Liver (tissue), 8 donors: ENCODE measurements at regions not wholly inside any gene's neighbourhood (a gene's known extent, or its start where the extent isn't known, plus 50 kb on each side); places are given as distances from the start of the nearest gene placed in this dataset.

ENCODE experiments used
- DNase-seq: peaks from one replicate; pipeline ENCODE4 v3.0.0-alpha.2; 2017; ENCODE audit warnings: low spot score
- H3K27ac ChIP-seq, 2 donors: one replicate each; pipeline ENCODE4 v1.7.0; 2013; ENCODE audit warnings: inconsistent platforms in 2 of 2, low read length in 2 of 2, control low read depth in 1 of 2, low read depth in 1 of 2, mild to moderate bottlenecking in 1 of 2
- H3K27me3 ChIP-seq, 4 donors: one replicate each; pipeline versions ENCODE4 v1.6.1 to v1.7.0; 2013; ENCODE audit warnings: low read length in 3 of 4, inconsistent platforms in 1 of 4, mild to moderate bottlenecking in 1 of 4, moderate library complexity in 1 of 4; ENCODE audit not compliant: control insufficient read depth in 4 of 4, insufficient read depth in 4 of 4
- H3K36me3 ChIP-seq, 4 donors: one replicate each; pipeline versions ENCODE4 v1.6.1 to v1.7.0; 2013; ENCODE audit warnings: low read length in 3 of 4, mild to moderate bottlenecking in 3 of 4, low read depth in 1 of 4, moderate library complexity in 1 of 4; ENCODE audit not compliant: control insufficient read depth in 4 of 4, insufficient read depth in 3 of 4
- H3K4me1 ChIP-seq, 4 donors: one replicate each; pipeline versions ENCODE4 v1.6.1 to v1.7.0; 2013; ENCODE audit warnings: low read length in 3 of 4, mild to moderate bottlenecking in 3 of 4, moderate library complexity in 1 of 4; ENCODE audit not compliant: control insufficient read depth in 4 of 4, insufficient read depth in 4 of 4
- H3K4me3 ChIP-seq, 3 donors: one replicate each; pipeline versions ENCODE4 v1.6.1 to v1.7.0; 2013; ENCODE audit warnings: low read length in 3 of 3, control low read depth in 1 of 3, low read depth in 1 of 3, mild to moderate bottlenecking in 1 of 3
- H3K9ac ChIP-seq, 2 donors: one replicate each; pipeline ENCODE4 v1.7.0; 2013; ENCODE audit warnings: low read length in 2 of 2, mild to moderate bottlenecking in 2 of 2, moderate library complexity in 2 of 2, control low read depth in 1 of 2, low read depth in 1 of 2
- H3K9me3 ChIP-seq, 4 donors: one replicate each; pipeline versions ENCODE4 v1.6.1 to v1.7.0; 2013; ENCODE audit warnings: low read length in 3 of 4; ENCODE audit not compliant: control insufficient read depth in 4 of 4
- FOXA1 ChIP-seq: IDR thresholded peaks from 2 replicates; pipeline ENCODE4 v1.6.1; 2016; ENCODE audit warnings: antibody characterized with exemption
- FOXA2 ChIP-seq: IDR thresholded peaks from 2 replicates; pipeline ENCODE4 v1.6.1; 2016; ENCODE audit warnings: antibody characterized with exemption
- GABPA ChIP-seq, 2 donors: IDR thresholded peaks in 1 of 2; conservative IDR thresholded peaks in 1 of 2; 2 replicates each; pipeline ENCODE4 v1.6.1; 2016; ENCODE audit warnings: antibody characterized with exemption in 2 of 2, mild to moderate bottlenecking in 1 of 2, moderate library complexity in 1 of 2
- HNF4A ChIP-seq, 2 donors: conservative IDR thresholded peaks; 2 replicates each; pipeline ENCODE4 v1.6.1; 2016; ENCODE audit warnings: antibody characterized with exemption in 2 of 2, mild to moderate bottlenecking in 2 of 2
- HNF4G ChIP-seq: IDR thresholded peaks from 2 replicates; pipeline ENCODE4 v1.6.1; 2016; ENCODE audit warnings: antibody characterized with exemption
- JUND ChIP-seq, 2 donors: IDR thresholded peaks; 2 replicates each; pipeline ENCODE4 v1.6.1; 2016; ENCODE audit warnings: antibody characterized with exemption in 2 of 2
- NR2F2 ChIP-seq: IDR thresholded peaks from 2 replicates; pipeline ENCODE4 v1.6.1; 2016; ENCODE audit warnings: antibody characterized with exemption
- RAD21 ChIP-seq, 2 donors: IDR thresholded peaks; 2 replicates each; pipeline ENCODE4 v1.6.1; 2016; ENCODE audit warnings: antibody characterized with exemption in 2 of 2, mild to moderate bottlenecking in 2 of 2
- SP1 ChIP-seq: IDR thresholded peaks from 2 replicates; pipeline ENCODE4 v1.6.1; 2018; ENCODE audit warnings: antibody characterized with exemption, mild to moderate bottlenecking
- TAF1 ChIP-seq: conservative IDR thresholded peaks from 2 replicates; pipeline ENCODE4 v1.6.1; 2016; ENCODE audit warnings: antibody characterized with exemption, mild to moderate bottlenecking
- YY1 ChIP-seq: IDR thresholded peaks from 2 replicates; pipeline ENCODE4 v1.6.1; 2016; ENCODE audit warnings: antibody characterized with exemption, mild to moderate bottlenecking
- WGBS: extraction: QIAGEN DNeasy Blood & Tissue Kit; methylation state at CpG from one replicate; pipeline ENCODE4 v1.1.7; 2013; 5-methylcytosine and 5-hydroxymethylcytosine counted together
- TF ChIP-seq, protein P1 (sequence below): IDR thresholded peaks from 2 replicates; pipeline ENCODE4 v1.6.1; 2016; ENCODE audit warnings: antibody characterized with exemption
- TF ChIP-seq, protein P2 (sequence below): IDR thresholded peaks from 2 replicates; pipeline ENCODE4 v1.6.1; 2016; ENCODE audit warnings: antibody characterized with exemption
- TF ChIP-seq, protein P3 (sequence below): fragments of 150-350 bp; IDR thresholded peaks from 2 replicates; pipeline ENCODE4 v1.5.1; 2017; ENCODE audit warnings: improper control_type of control experiment, low read depth, low read length; ENCODE audit not compliant: missing input control
- TF ChIP-seq, protein P4 (sequence below): IDR thresholded peaks from 2 replicates; pipeline ENCODE4 v1.6.1; 2016; ENCODE audit warnings: antibody characterized with exemption, mild to moderate bottlenecking
- donor health status: healthy.
- donor health status: healthy.
- donor health status: healthy.
- donor health status: healthy.
- donor health status: healthy.

DNA sequence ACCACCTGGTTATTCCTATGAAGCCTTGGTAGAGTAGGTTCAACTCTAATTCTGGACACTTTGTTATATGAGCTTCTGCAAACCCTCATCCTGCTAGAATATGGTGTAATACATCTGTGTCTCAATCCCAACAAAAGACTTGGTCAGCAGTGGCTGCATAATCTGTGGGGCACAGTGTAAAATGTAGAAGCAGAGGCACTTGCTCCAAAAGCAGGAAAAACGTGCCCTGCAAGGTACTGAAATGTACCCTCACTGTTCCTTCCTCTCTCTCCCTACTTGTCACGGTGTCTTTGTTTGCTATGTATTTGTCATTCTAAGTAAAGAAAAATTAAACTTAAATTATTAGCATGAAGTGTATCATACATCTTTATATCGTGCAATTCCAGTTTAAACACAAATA is 267.9 kb downstream of the BCL11B start:
- Histone ChIP-seq H3K9ac (no peak overlapping the region), H3K27ac (no peak overlapping the region), H3K27me3 (no peaks in the 10 kb centered on the region), H3K9me3 (no peaks in the 10 kb centered on the region), H3K4me3 (no peak overlapping the region), H3K4me1 (no peaks in the 10 kb centered on the region), H3K36me3 (no peaks in the 10 kb centered on the region)
- 60% methylated on average over 3 of the region's 3 CpGs for WGBS
- DNase-seq, result no peak
- TF ChIP-seq, protein P1, sequence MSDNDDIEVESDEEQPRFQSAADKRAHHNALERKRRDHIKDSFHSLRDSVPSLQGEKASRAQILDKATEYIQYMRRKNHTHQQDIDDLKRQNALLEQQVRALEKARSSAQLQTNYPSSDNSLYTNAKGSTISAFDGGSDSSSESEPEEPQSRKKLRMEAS, result no peak
- TF ChIP-seq RAD21 (IDR thresholded peaks at IDR 0.05) (no peak), JUND (IDR thresholded peaks at IDR 0.05) (no peak), YY1 (no peak)

DNA sequence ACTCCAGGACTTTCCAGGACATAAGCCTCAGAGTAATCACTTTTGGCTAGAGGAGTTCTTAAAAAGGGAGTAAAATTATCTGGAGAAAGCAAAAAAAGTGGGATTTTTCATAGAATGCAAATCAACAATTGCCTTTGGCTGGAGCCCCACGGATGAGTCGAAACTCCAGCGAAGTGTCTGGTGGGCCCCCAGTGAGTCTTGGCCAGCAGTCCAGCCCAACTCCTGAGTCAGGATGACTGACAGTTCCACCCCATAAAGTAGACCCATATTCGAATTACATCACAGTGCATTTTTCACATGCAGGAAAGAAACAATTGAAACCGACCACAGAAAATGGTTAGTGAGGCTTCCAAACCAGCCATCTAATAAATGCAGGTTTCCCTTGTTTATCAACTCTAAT is 265.7 kb downstream of the BCL11B start:
- no peaks in the 10 kb centered on the region for H3K4me1 ChIP-seq

More for the DNA sequence above, 265.7 kb downstream of the BCL11B start:
- WGBS, result 83% methylated on average over 5 of the region's 5 CpGs
- DNase-seq, result no peak
- no peaks in the 10 kb centered on the region for H3K27me3 ChIP-seq
- no peaks in the 10 kb centered on the region for H3K9me3 ChIP-seq
- no peak overlapping the region for H3K4me3 ChIP-seq
- TF ChIP-seq HNF4G (no peak), FOXA1 (no peak), YY1 (no peak), JUND (IDR thresholded peaks at IDR 0.05) (no peak), NR2F2 (no peak), GABPA (IDR thresholded peaks at IDR 0.05 in 1 of 2, conservative IDR thresholded peaks at IDR 0.05 in 1 of 2) (no peak), SP1 (no peak), RAD21 (IDR thresholded peaks at IDR 0.05) (no peak), HNF4A (conservative IDR thresholded peaks at IDR 0.05) (no peak), TAF1 (no peak), FOXA2 (no peak)
- TF ChIP-seq, protein P2, sequence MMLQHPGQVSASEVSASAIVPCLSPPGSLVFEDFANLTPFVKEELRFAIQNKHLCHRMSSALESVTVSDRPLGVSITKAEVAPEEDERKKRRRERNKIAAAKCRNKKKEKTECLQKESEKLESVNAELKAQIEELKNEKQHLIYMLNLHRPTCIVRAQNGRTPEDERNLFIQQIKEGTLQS, result no peak
- TF ChIP-seq, protein P1, result no peak
- TF ChIP-seq, protein P3, sequence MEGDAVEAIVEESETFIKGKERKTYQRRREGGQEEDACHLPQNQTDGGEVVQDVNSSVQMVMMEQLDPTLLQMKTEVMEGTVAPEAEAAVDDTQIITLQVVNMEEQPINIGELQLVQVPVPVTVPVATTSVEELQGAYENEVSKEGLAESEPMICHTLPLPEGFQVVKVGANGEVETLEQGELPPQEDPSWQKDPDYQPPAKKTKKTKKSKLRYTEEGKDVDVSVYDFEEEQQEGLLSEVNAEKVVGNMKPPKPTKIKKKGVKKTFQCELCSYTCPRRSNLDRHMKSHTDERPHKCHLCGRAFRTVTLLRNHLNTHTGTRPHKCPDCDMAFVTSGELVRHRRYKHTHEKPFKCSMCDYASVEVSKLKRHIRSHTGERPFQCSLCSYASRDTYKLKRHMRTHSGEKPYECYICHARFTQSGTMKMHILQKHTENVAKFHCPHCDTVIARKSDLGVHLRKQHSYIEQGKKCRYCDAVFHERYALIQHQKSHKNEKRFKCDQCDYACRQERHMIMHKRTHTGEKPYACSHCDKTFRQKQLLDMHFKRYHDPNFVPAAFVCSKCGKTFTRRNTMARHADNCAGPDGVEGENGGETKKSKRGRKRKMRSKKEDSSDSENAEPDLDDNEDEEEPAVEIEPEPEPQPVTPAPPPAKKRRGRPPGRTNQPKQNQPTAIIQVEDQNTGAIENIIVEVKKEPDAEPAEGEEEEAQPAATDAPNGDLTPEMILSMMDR, result no peak
- TF ChIP-seq, protein P4, sequence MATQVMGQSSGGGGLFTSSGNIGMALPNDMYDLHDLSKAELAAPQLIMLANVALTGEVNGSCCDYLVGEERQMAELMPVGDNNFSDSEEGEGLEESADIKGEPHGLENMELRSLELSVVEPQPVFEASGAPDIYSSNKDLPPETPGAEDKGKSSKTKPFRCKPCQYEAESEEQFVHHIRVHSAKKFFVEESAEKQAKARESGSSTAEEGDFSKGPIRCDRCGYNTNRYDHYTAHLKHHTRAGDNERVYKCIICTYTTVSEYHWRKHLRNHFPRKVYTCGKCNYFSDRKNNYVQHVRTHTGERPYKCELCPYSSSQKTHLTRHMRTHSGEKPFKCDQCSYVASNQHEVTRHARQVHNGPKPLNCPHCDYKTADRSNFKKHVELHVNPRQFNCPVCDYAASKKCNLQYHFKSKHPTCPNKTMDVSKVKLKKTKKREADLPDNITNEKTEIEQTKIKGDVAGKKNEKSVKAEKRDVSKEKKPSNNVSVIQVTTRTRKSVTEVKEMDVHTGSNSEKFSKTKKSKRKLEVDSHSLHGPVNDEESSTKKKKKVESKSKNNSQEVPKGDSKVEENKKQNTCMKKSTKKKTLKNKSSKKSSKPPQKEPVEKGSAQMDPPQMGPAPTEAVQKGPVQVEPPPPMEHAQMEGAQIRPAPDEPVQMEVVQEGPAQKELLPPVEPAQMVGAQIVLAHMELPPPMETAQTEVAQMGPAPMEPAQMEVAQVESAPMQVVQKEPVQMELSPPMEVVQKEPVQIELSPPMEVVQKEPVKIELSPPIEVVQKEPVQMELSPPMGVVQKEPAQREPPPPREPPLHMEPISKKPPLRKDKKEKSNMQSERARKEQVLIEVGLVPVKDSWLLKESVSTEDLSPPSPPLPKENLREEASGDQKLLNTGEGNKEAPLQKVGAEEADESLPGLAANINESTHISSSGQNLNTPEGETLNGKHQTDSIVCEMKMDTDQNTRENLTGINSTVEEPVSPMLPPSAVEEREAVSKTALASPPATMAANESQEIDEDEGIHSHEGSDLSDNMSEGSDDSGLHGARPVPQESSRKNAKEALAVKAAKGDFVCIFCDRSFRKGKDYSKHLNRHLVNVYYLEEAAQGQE, result no peak
- H3K9ac ChIP-seq, result no peak overlapping the region
- no peak overlapping the region for H3K27ac ChIP-seq
- H3K36me3 ChIP-seq, result no peaks in the 10 kb centered on the region
